ENCODE measurements at regions not wholly inside any gene's neighbourhood (a gene's known extent, or its start where the extent isn't known, plus 50 kb on each side); places are given as distances from the start of the nearest gene placed in this dataset.

DNA sequence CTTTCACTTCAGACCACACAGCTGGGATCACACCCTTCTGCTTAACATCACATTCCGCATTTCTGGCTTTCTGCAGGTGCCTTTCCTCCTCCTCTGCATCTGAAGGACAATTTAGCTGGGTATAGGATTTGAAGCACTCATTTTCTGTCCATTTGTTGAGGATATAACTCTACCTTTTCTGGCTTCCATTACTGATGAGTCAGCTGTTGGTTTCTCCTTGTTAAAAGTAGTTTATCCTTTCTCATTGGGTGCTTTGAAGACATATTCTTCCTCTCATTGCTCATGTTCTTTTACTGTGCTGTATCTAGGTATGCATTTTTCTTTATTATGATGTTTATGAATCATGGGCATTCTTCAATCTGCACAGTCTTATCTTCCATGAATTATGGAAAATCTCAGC lies 199.3 kb upstream of the SOX1 start:
- H3K4me1 Mint-ChIP-seq (ENCODE audit: unreplicated experiment): no peaks in the 10 kb centered on the region

DNA sequence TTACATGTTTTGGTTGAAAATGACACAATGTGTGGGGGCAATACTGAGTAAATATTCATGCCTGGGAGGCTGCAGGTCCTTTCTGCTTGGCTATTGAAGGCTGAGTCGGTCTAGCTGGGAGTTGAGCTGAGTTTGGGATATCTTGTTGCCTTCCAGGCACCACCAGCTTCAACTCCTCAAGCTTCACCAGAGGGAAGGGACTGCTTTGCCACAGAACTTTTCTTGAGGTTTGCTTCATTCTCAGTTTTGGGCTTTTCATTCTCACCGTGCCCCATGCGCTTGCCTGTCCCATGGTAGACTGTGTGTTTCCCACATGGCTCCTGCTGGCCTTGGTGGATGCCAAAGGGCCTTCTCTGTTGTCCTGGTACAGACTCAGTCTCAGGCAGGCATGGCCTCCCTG lies 198.2 kb upstream of the SOX1 start:
- H3K27ac Mint-ChIP-seq: no peak overlapping the region
- peaks cover 48% of the 10 kb centered on the region for H3K27me3 Mint-ChIP-seq
- H3K4me3 Mint-ChIP-seq: no peak overlapping the region
- no peaks in the 10 kb centered on the region for H3K9me3 Mint-ChIP-seq
- no peaks in the 10 kb centered on the region for H3K4me1 Mint-ChIP-seq (ENCODE audit: unreplicated experiment)
- TF ChIP-seq, protein P1, sequence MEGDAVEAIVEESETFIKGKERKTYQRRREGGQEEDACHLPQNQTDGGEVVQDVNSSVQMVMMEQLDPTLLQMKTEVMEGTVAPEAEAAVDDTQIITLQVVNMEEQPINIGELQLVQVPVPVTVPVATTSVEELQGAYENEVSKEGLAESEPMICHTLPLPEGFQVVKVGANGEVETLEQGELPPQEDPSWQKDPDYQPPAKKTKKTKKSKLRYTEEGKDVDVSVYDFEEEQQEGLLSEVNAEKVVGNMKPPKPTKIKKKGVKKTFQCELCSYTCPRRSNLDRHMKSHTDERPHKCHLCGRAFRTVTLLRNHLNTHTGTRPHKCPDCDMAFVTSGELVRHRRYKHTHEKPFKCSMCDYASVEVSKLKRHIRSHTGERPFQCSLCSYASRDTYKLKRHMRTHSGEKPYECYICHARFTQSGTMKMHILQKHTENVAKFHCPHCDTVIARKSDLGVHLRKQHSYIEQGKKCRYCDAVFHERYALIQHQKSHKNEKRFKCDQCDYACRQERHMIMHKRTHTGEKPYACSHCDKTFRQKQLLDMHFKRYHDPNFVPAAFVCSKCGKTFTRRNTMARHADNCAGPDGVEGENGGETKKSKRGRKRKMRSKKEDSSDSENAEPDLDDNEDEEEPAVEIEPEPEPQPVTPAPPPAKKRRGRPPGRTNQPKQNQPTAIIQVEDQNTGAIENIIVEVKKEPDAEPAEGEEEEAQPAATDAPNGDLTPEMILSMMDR (conservative IDR thresholded peaks at IDR 0.05): no peak
- H3K36me3 Mint-ChIP-seq: no peaks in the 10 kb centered on the region
- no peak for DNase-seq (ENCODE audit: extremely low spot score, unreplicated experiment)

More for the DNA sequence above, 199.3 kb upstream of the SOX1 start:
- H3K9me3 Mint-ChIP-seq: no peaks in the 10 kb centered on the region
- TF ChIP-seq, protein P1 (conservative IDR thresholded peaks at IDR 0.05): no peak
- H3K4me3 Mint-ChIP-seq: no peak overlapping the region
- DNase-seq (ENCODE audit: extremely low spot score, unreplicated experiment): no peak
- H3K27me3 Mint-ChIP-seq: peaks cover 49% of the 10 kb centered on the region
- no peaks in the 10 kb centered on the region for H3K36me3 Mint-ChIP-seq
- H3K27ac Mint-ChIP-seq: no peak overlapping the region

DNA sequence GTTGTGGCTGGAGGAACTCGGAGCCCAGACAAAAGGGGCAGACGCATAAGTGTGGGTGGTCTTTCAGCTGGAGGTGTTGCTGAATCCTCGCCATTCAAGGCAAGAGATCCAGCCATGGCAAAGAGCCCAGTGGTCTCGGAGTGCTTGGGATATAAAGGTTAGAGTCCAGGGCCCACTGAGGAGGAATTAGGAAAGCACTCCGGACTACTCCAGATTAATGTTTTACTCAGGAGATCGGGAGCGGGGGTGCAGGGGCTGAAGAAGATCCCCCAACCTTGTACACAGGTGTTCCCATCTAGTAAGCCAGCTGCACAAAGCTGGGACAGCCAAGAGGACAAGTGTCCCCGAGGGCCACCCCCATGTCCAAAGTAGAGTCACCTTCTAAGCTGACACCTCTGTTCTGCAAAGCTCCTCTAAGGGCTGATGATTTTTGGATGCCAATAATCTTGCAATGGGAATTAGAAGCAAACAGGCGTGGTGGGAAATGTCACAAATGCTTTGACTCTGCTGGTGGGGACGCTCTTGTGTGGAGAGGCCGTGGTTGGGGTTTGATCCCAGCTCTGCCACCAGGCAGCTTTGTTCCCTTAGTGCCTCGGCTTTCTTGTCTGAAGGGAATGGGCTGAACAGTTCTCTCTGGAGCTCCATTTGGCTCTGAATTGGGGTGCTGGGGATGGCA lies 194.3 kb upstream of the SOX1 start:
- Mint-ChIP-seq H3K9me3 (no peaks in the 10 kb centered on the region), H3K27ac (no peak overlapping the region), H3K4me1 (ENCODE audit: unreplicated experiment) (no peaks in the 10 kb centered on the region), H3K36me3 (no peaks in the 10 kb centered on the region), H3K4me3 (no peak overlapping the region), H3K27me3 (peaks cover 64% of the 10 kb centered on the region)
- TF ChIP-seq, protein P1 (conservative IDR thresholded peaks at IDR 0.05): no peak
- peak; percentile 45 for DNase-seq (ENCODE audit: extremely low spot score, unreplicated experiment)

DNA sequence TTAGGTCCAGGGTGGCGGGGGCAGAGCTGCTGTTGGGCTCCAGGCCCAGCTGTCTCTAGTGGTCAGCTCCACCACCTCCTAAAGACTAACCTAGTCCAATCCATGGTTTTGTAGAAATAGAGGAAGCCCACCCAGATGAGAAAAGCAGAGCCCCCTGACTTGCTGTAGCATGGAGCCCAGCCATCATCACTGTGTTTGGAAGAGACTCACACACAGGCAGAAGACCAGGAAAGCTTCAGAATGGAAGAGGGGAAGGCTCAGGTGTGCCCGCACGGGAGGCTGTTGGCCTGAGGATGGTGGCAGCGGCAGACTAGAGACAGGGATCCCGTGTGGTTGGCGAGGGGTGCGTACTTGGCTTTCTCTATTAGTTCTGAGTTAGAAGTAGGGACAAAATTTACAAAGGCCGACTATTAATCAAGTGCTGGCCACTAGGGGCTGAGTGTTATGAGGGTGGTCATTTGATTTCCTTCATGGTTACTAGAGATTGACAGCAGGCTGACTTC lies 193.2 kb upstream of the SOX1 start:
- Mint-ChIP-seq H3K9me3 (no peaks in the 10 kb centered on the region), H3K27me3 (peaks cover 58% of the 10 kb centered on the region), H3K4me3 (no peak overlapping the region), H3K4me1 (ENCODE audit: unreplicated experiment) (no peaks in the 10 kb centered on the region), H3K27ac (no peak overlapping the region), H3K36me3 (no peaks in the 10 kb centered on the region)
- DNase-seq (ENCODE audit: extremely low spot score, unreplicated experiment): peak; percentile 43
- TF ChIP-seq, protein P1 (conservative IDR thresholded peaks at IDR 0.05): no peak

DNA sequence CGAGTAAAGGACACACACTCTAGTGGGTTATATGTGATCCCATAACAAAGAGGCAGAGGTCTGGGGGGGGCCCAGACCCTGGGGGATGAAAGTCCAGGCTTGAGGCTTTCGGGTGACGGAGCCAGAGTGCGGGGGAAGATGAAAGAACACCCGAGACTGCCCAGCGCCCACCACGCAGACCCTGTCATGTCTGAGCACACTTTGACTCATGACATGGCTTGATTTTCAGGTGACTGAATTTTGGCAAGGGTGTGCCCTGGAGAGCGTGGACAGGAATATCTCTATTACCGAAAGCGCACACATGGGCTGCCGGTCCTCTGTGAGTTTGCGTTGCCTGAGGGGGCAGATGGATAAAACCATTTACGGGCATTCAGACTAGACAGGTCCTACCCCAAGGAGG lies 192.0 kb upstream of the SOX1 start:
- DNase-seq (ENCODE audit: extremely low spot score, unreplicated experiment): peak; percentile 31
- H3K36me3 Mint-ChIP-seq: no peaks in the 10 kb centered on the region
- no peak overlapping the region for H3K27ac Mint-ChIP-seq
- H3K27me3 Mint-ChIP-seq: peaks cover 49% of the 10 kb centered on the region
- no peaks in the 10 kb centered on the region for H3K4me1 Mint-ChIP-seq (ENCODE audit: unreplicated experiment)
- H3K9me3 Mint-ChIP-seq: no peaks in the 10 kb centered on the region
- H3K4me3 Mint-ChIP-seq: no peak overlapping the region
- TF ChIP-seq, protein P1 (conservative IDR thresholded peaks at IDR 0.05): no peak
